Fibroblast of lung (primary cell): ENCODE measurements at regions not wholly inside any gene's neighbourhood (a gene's known extent, or its start where the extent isn't known, plus 50 kb on each side); places are given as distances from the start of the nearest gene placed in this dataset.

Experiments used
- DNase-seq, 2 donors: peaks; one replicate each; pipeline versions ENCODE4 v3.0.0 to v3.0.0-alpha.2; 2010; ENCODE audit warnings: low read depth in 2 of 2
- H2AFZ ChIP-seq: 2 replicates; pipeline ENCODE4 v1.5.1; 2012; ENCODE audit warnings: low read length, control low read depth, inconsistent platforms
- H3K27ac ChIP-seq: 2 replicates; pipeline ENCODE4 v1.5.1; 2011; ENCODE audit warnings: low read length, control low read depth; ENCODE audit not compliant: insufficient read depth
- H3K27me3 ChIP-seq: 2 replicates; pipeline ENCODE4 v1.5.1; 2011; ENCODE audit warnings: mild to moderate bottlenecking, low read length; ENCODE audit not compliant: control insufficient read depth, insufficient read depth
- H3K36me3 ChIP-seq: 2 replicates; pipeline ENCODE4 v1.5.1; 2011; ENCODE audit warnings: low read length; ENCODE audit not compliant: control insufficient read depth, insufficient read depth
- H3K4me1 ChIP-seq: 2 replicates; pipeline ENCODE4 v1.5.1; 2011; ENCODE audit warnings: low read length; ENCODE audit not compliant: control insufficient read depth, insufficient read depth; ENCODE audit errors: extremely low read depth
- H3K4me2 ChIP-seq: 2 replicates; pipeline ENCODE4 v1.5.1; 2011; ENCODE audit warnings: low read length, control low read depth; ENCODE audit not compliant: insufficient read depth; ENCODE audit errors: extremely low read depth
- H3K4me3 ChIP-seq, 4 experiments: fragments of 200-600 bp in 1 of 4; sonication (generic) in 1 of 4; replicated peaks in 1 of 4; 2 replicates each; pipeline ENCODE4 v1.5.1; 2011 to 2016; ENCODE audit warnings: low read length in 4 of 4, low read depth in 3 of 4, mild to moderate bottlenecking in 3 of 4, control low read depth in 2 of 4, inconsistent platforms in 1 of 4, mixed read lengths in 1 of 4; ENCODE audit not compliant: insufficient read depth in 1 of 4; ENCODE audit errors: control extremely low read depth in 1 of 4
- H3K79me2 ChIP-seq: 2 replicates; pipeline ENCODE4 v1.5.1; 2012; ENCODE audit warnings: mild to moderate bottlenecking, low read length, inconsistent platforms; ENCODE audit not compliant: control insufficient read depth, insufficient read depth
- H3K9ac ChIP-seq: 2 replicates; pipeline ENCODE4 v1.5.1; 2011; ENCODE audit warnings: mild to moderate bottlenecking, low read length, control low read depth; ENCODE audit not compliant: insufficient read depth
- H3K9me3 ChIP-seq: 2 replicates; pipeline ENCODE4 v1.5.1; 2012; ENCODE audit warnings: low read depth, low read length; ENCODE audit not compliant: control insufficient read depth, insufficient read depth
- H4K20me1 ChIP-seq: 2 replicates; pipeline ENCODE4 v1.5.1; 2011; ENCODE audit warnings: low read length; ENCODE audit not compliant: control insufficient read depth, insufficient read depth; ENCODE audit errors: extremely low read depth
- CTCF ChIP-seq, 2 donors: IDR thresholded peaks in 1 of 2; conservative IDR thresholded peaks in 1 of 2; 1 replicate in 1 of 2; 2 replicates in 1 of 2; pipeline ENCODE4 v1.5.1; 2011 to 2012; ENCODE audit warnings: low read length in 2 of 2, control low read depth in 1 of 2, inconsistent platforms in 1 of 2, low read depth in 1 of 2, mild to moderate bottlenecking in 1 of 2
- EZH2 ChIP-seq: IDR thresholded peaks from 2 replicates; pipeline ENCODE4 v1.5.1; 2012; ENCODE audit warnings: low read length, control low read depth, mild to moderate bottlenecking; ENCODE audit errors: missing control alignments

- no peaks in the 10 kb centered on the region for H3K27me3 ChIP-seq
- peak in 1 of 2 donors; percentile 81 for DNase-seq
- H3K9me3 ChIP-seq: no peaks in the 10 kb centered on the region
- H3K4me1 ChIP-seq: no peaks in the 10 kb centered on the region
- no peaks in the 10 kb centered on the region for H4K20me1 ChIP-seq
- no peak overlapping the region for H2AFZ ChIP-seq
- no peak overlapping the region for H3K27ac ChIP-seq
- TF ChIP-seq CTCF (conservative IDR thresholded peaks at IDR 0.05 in 1 of 2, IDR thresholded peaks at IDR 0.05 in 1 of 2; ENCODE audit: low read depth in 1 of 2, low read length in 2 of 2): no peak
- no peak for TF ChIP-seq EZH2
- no peaks in the 10 kb centered on the region for H3K79me2 ChIP-seq
- no peaks in the 10 kb centered on the region for H3K36me3 ChIP-seq
- no peak overlapping the region for H3K4me3 ChIP-seq
- H3K4me2 ChIP-seq: no peak overlapping the region
- no peak overlapping the region for H3K9ac ChIP-seq
Measured at GRCh38 chr4:173466101-173466500, 63.9 kb downstream of the HAND2 start.

- Histone ChIP-seq H3K4me2 (no peak overlapping the region), H4K20me1 (no peaks in the 10 kb centered on the region), H3K27me3 (no peaks in the 10 kb centered on the region), H3K4me3 (no peak overlapping the region), H3K79me2 (no peaks in the 10 kb centered on the region), H3K4me1 (no peaks in the 10 kb centered on the region), H3K27ac (no peak overlapping the region), H2AFZ (no peak overlapping the region), H3K9me3 (no peaks in the 10 kb centered on the region), H3K36me3 (no peaks in the 10 kb centered on the region), H3K9ac (no peak overlapping the region)
- no peak for DNase-seq
- TF ChIP-seq CTCF (conservative IDR thresholded peaks at IDR 0.05 in 1 of 2, IDR thresholded peaks at IDR 0.05 in 1 of 2; ENCODE audit: low read depth in 1 of 2, low read length in 2 of 2) (no peak), EZH2 (no peak)
Measured at GRCh38 chr4:173464481-173464880, 65.5 kb downstream of the HAND2 start.

- TF ChIP-seq EZH2 (no peak), CTCF (conservative IDR thresholded peaks at IDR 0.05 in 1 of 2, IDR thresholded peaks at IDR 0.05 in 1 of 2; ENCODE audit: low read depth in 1 of 2, low read length in 2 of 2) (no peak)
- Histone ChIP-seq H3K27ac (no peak overlapping the region), H2AFZ (no peak overlapping the region), H3K4me1 (no peaks in the 10 kb centered on the region), H3K4me3 (no peak overlapping the region), H3K4me2 (no peak overlapping the region), H3K9ac (no peak overlapping the region), H4K20me1 (no peaks in the 10 kb centered on the region), H3K9me3 (no peaks in the 10 kb centered on the region), H3K79me2 (no peaks in the 10 kb centered on the region), H3K36me3 (no peaks in the 10 kb centered on the region), H3K27me3 (no peaks in the 10 kb centered on the region)
- no peak for DNase-seq
Measured at GRCh38 chr4:173463816-173464215, 64.9 kb upstream of the SCRG1 start.
